RWPE2 (cell line): ENCODE measurements at regions not wholly inside any gene's neighbourhood (a gene's known extent, or its start where the extent isn't known, plus 50 kb on each side); places are given as distances from the start of the nearest gene placed in this dataset.
A peak's percentile ranks its signal among the peaks of the same experiment; 100 is the strongest.
"Not testable (repeated sequence)": the region's sequence is repeated elsewhere in the genome, so short reads cannot be mapped to it uniquely, and the experiment has no call there.

ENCODE experiments used
- ATAC-seq: fragments of 200-7000 bp; cut with Tn5 transposase; 3 replicates; pipeline ENCODE4 v1.9.1; 2021; ENCODE audit warnings: low read depth
- DNase-seq: peaks from one replicate; pipeline ENCODE4 v3.0.0-alpha.2; 2020; ENCODE audit warnings: low spot score
- H3K27ac ChIP-seq: fragments of 450-650 bp; 2 replicates; pipeline ENCODE4 v1.5.1; 2017; ENCODE audit warnings: mild to moderate bottlenecking; ENCODE audit not compliant: poor library complexity, severe bottlenecking
- H3K27me3 ChIP-seq: fragments of 250-450 bp; sonication (Bioruptor Pico); 2 replicates; pipeline ENCODE4 v1.5.1; 2021; ENCODE audit warnings: mild to moderate bottlenecking, moderate library complexity; ENCODE audit not compliant: insufficient read depth, poor library complexity, severe bottlenecking
- H3K36me3 ChIP-seq: fragments of 250-450 bp; sonication (Bioruptor Pico); 2 replicates; pipeline ENCODE4 v1.5.1; 2020; ENCODE audit warnings: low read depth, mild to moderate bottlenecking, moderate library complexity
- H3K4me1 ChIP-seq: fragments of 250-450 bp; sonication (Bioruptor Pico); 2 replicates; pipeline ENCODE4 v1.5.1; 2021; ENCODE audit warnings: mild to moderate bottlenecking, moderate library complexity; ENCODE audit not compliant: insufficient read depth, poor library complexity, severe bottlenecking
- H3K4me3 ChIP-seq: fragments of 250-450 bp; sonication (Bioruptor Pico); 2 replicates; pipeline ENCODE4 v1.5.1; 2021; ENCODE audit warnings: mild to moderate bottlenecking, moderate library complexity; ENCODE audit not compliant: severe bottlenecking
- H3K9me3 ChIP-seq: fragments of 250-450 bp; sonication (Bioruptor Pico); 2 replicates; pipeline ENCODE4 v1.5.1; 2021; ENCODE audit warnings: mild to moderate bottlenecking, moderate library complexity; ENCODE audit not compliant: severe bottlenecking
- CTCF ChIP-seq: fragments of 450-650 bp; IDR thresholded peaks from one replicate; pipeline ENCODE4 v1.5.1; 2017; ENCODE audit warnings: mild to moderate bottlenecking, moderate library complexity; ENCODE audit not compliant: poor library complexity, severe bottlenecking

DNA sequence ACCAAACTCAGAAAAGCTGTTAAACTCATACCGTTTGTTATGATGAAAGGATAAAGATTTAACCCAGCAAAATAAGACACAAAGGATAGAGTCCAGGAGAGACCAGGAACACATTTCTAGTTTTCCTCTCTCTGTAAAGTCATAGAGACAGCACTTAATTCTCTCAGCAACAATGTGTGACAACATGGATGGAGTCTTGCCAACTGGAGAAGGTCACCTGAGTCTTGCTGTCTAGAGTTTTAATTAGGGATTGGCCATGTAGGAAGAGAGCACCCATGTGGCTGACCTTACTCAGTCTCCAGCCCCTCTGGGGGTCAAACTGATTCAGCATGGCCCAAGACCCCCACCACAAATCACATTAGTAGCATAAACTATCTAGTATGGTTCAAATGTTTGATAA is 151.0 kb upstream of the ATF7IP start:
- H3K4me1 ChIP-seq, result peaks cover 5% of the 10 kb centered on the region
- no peaks in the 10 kb centered on the region for H3K36me3 ChIP-seq
- no peaks in the 10 kb centered on the region for H3K9me3 ChIP-seq
- H3K27ac ChIP-seq, result no peak overlapping the region
- no peak overlapping the region for H3K4me3 ChIP-seq
- no peaks in the 10 kb centered on the region for H3K27me3 ChIP-seq
- no peak for TF ChIP-seq CTCF
- DNase-seq, result no peak
- no peak for ATAC-seq

DNA sequence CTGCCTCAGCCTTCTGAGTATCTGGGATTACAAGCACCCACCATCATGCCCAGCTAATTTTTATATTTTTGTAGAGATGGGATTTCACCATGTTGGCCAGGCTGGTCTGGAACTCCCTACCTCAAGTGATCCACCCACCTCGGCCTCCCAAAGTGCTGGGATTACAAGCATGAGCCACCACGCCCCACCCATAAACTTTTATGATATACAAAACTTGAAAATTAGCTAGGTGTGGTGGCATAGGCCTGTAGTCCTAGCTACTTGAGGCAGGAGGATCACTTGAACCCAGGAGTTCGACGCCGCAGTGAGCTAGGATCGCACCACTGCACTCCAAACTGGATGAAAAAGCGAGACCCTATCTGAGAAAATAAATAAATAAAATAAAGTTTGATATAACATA is 149.5 kb upstream of the ATF7IP start:
- peak overlapping the region; percentile 17 for H3K27ac ChIP-seq
- H3K9me3 ChIP-seq, DNase-seq, ATAC-seq, H3K4me3 ChIP-seq, H3K27me3 ChIP-seq, H3K4me1 ChIP-seq, H3K36me3 ChIP-seq: not testable (repeated sequence)

DNA sequence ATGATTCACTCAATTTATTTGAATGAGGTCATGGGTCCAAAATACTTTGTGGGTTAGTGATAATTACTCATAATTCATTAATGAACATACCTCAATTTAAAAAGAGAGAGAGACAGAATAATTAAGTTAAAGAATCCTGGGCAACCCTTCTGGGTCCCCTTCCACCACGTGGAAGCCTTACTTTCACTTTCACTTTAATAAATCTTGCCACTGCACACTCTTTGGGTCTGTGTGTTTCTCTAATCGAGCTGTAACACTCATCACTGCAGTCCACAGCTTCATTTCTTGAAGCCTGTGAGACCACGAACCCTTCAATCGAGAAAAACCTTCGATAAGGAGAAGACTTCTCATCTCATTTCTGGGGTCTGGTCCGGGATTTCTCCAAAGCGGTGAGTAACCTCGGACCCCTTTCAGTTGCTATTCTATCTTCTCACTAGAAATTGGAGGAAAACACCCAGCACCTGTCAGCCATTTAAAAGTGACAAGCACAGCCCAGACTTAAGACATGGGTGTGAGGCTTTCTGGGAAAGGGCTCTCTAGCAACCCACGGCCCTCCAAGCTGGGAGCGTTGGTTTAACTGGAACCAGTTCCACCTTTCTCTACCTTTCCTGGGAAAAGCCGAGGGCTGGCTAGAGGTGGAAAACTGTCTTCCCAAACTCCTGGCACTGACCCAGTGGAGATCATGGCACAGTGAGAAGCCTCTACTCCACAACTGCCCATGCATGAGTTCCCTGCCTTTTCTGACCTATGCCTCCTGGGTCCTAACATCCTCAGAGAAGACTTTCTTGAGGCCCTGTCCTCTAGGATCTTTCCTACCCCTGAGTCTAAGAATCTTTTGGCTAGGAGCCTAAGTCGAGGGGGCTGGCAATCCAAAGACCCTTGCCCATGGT is 148.8 kb upstream of the ATF7IP start:
- DNase-seq (no peak), ATAC-seq (no peak)
- TF ChIP-seq CTCF, result no peak
- H3K27ac ChIP-seq, result peak overlapping the region; percentile 17
- H3K27me3 ChIP-seq, result no peaks in the 10 kb centered on the region
- peaks cover 5% of the 10 kb centered on the region for H3K4me1 ChIP-seq
- H3K9me3 ChIP-seq, result no peaks in the 10 kb centered on the region
- H3K36me3 ChIP-seq, result no peaks in the 10 kb centered on the region
- no peak overlapping the region for H3K4me3 ChIP-seq

DNA sequence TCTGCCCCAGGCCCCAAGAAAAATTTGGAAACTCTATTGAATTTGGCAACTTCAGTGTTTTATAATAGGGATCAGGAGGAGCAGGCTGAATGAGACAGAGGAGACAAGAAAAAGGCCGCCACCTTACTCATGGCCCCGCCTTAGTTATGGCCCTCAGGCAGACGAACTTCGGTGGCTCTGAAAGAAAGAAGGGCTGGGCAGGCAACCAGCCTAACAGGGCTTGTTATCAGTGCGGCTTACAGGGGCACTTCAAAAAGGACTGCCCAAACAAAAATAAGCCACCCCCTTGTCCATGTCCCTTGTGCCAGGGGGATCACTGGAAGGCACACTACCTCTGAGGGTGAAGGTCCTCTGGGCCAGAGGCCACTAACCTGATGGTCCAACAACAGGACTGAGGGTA is 146.3 kb upstream of the ATF7IP start:
- no peak for ATAC-seq
- H3K4me3 ChIP-seq, result no peak overlapping the region

DNA sequence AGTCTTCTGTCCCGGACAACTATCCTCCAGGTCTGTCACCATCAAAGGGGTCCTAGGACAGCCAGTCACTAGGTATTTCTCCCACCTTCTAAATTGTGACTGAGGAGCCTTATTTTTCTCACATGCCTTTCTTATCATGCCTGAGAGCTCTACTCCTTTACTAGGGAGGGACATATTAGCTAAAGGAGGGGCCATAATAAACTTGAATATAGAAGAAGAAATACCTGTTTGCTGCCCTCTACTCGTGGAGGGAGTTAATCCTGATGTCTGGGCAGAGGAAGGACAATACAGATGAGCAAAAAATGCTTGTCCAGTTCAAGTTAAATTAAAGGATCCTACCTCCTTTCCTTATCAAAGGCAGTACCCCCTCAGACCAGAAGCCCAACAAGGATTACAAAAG is 145.8 kb upstream of the ATF7IP start:
- H3K9me3 ChIP-seq, H3K4me1 ChIP-seq, H3K4me3 ChIP-seq, ATAC-seq, H3K27ac ChIP-seq, DNase-seq, H3K27me3 ChIP-seq, H3K36me3 ChIP-seq: not testable (repeated sequence)

More for the DNA sequence above, 146.3 kb upstream of the ATF7IP start:
- no peak for DNase-seq
- no peaks in the 10 kb centered on the region for H3K27me3 ChIP-seq
- no peak overlapping the region for H3K27ac ChIP-seq
- H3K4me1 ChIP-seq, result peaks cover 5% of the 10 kb centered on the region
- no peaks in the 10 kb centered on the region for H3K9me3 ChIP-seq
- no peak for TF ChIP-seq CTCF
- no peaks in the 10 kb centered on the region for H3K36me3 ChIP-seq

GRCh38 chr12:14225064-14225463 is 140.4 kb upstream of the ATF7IP start:
- Histone ChIP-seq H3K27me3 (no peaks in the 10 kb centered on the region), H3K4me1 (no peaks in the 10 kb centered on the region), H3K36me3 (no peaks in the 10 kb centered on the region), H3K9me3 (no peaks in the 10 kb centered on the region), H3K27ac (no peak overlapping the region), H3K4me3 (no peak overlapping the region)
- ATAC-seq, result no peak
- DNase-seq, result no peak
- no peak for TF ChIP-seq CTCF

GRCh38 chr12:14235176-14235575 is 130.3 kb upstream of the ATF7IP start:
- not testable (repeated sequence) for DNase-seq, H3K4me1 ChIP-seq, ATAC-seq, H3K36me3 ChIP-seq, H3K9me3 ChIP-seq, H3K27ac ChIP-seq, H3K27me3 ChIP-seq, H3K4me3 ChIP-seq

DNA sequence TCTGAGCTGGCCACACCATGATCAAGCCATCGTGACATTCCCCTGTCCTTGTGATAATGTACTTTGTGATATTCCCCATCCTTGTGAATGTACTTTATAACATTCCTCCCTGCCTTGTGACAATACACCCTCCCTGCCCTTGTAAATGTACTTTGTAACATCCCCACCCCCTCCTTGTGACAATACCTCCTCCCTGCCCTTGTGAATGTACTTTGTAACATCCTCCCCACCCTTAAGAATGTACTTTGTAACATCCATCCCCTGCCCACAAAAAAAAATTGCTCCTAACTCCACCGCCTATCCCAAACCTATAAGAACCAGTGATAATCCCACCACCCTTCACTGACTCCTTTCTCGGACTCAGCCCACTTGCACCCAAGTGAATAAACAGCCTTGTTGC is 128.8 kb upstream of the ATF7IP start:
- H3K27ac ChIP-seq, H3K4me3 ChIP-seq, H3K9me3 ChIP-seq: not testable (repeated sequence)

More for the DNA sequence above, 128.8 kb upstream of the ATF7IP start:
- H3K27me3 ChIP-seq, H3K4me1 ChIP-seq, ATAC-seq, DNase-seq, H3K36me3 ChIP-seq: not testable (repeated sequence)
